Mucosa of descending colon (tissue), 3 donors: ENCODE measurements at regions not wholly inside any gene's neighbourhood (a gene's known extent, or its start where the extent isn't known, plus 50 kb on each side); places are given as distances from the start of the nearest gene placed in this dataset.

Source experiments
- ATAC-seq: fragments of 200-7000 bp; cut with Tn5 transposase; one replicate; pipeline ENCODE4 v1.9.1; 2020; ENCODE audit warnings: mild to moderate bottlenecking, moderate library complexity
- DNase-seq, 3 donors: peaks; one replicate each; pipeline ENCODE4 v3.0.0-alpha.2; 2020
- H3K36me3 ChIP-seq: fragments of 200-600 bp; one replicate; pipeline ENCODE4 v1.8.0; 2021; ENCODE audit warnings: low read depth, mild to moderate bottlenecking
- H3K4me1 ChIP-seq: fragments of 200-600 bp; one replicate; pipeline ENCODE4 v1.8.0; 2021; ENCODE audit warnings: low read depth, mild to moderate bottlenecking
- H3K4me3 ChIP-seq: fragments of 200-600 bp; one replicate; pipeline ENCODE4 v1.8.0; 2021; ENCODE audit warnings: mild to moderate bottlenecking
- H3K9me3 ChIP-seq: fragments of 200-600 bp; one replicate; pipeline ENCODE4 v1.8.0; 2021; ENCODE audit warnings: mild to moderate bottlenecking
- intact Hi-C, 2 donors: fragments of 100-400 bp; cut with DNase I in 1 of 2; cut with micrococcal nuclease in 1 of 2; formaldehyde crosslinking; loops; one replicate each; pipeline versions ENCODE4 v1.11.0 to v1.11.1; 2022; cut with DNase I, micrococcal nuclease
- TF ChIP-seq, protein P1 (sequence below): fragments of 200-600 bp; IDR thresholded peaks from one replicate; pipeline ENCODE4 v1.8.0; 2022; ENCODE audit warnings: antibody characterized with exemption, mild to moderate bottlenecking
- donor health status: DM: no; HTN: no; CAD: no; lungs with moderate emphysema.
- donor health status: DM: no; HTN: no; CAD: no.
- donor health status: DM: no; HTN: yes; CAD: no.

DNA sequence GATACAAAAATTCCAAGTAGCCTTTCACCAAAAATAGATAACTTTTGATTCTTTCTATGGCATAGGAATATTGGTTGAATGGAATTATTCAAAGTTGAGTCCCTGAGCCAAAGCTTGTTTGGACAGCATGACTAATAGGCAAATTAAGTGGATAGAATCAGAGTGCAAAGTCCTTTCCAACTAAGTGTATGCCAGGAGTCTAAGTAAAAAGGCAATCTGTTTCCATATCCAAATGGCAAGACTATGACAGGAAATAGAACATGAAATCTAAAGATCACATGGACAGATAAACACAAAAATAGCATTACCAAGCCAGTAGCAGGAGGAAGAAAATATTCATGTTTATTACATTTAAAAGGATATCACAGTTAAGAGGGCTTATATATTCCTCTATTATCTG is 804.6 kb downstream of the SLITRK6 start:
- H3K9me3 ChIP-seq: no peaks in the 10 kb centered on the region
- no peak overlapping the region for H3K4me3 ChIP-seq
- no peaks in the 10 kb centered on the region for H3K4me1 ChIP-seq
- ATAC-seq (no peak), DNase-seq (no peak)
- TF ChIP-seq, protein P1, sequence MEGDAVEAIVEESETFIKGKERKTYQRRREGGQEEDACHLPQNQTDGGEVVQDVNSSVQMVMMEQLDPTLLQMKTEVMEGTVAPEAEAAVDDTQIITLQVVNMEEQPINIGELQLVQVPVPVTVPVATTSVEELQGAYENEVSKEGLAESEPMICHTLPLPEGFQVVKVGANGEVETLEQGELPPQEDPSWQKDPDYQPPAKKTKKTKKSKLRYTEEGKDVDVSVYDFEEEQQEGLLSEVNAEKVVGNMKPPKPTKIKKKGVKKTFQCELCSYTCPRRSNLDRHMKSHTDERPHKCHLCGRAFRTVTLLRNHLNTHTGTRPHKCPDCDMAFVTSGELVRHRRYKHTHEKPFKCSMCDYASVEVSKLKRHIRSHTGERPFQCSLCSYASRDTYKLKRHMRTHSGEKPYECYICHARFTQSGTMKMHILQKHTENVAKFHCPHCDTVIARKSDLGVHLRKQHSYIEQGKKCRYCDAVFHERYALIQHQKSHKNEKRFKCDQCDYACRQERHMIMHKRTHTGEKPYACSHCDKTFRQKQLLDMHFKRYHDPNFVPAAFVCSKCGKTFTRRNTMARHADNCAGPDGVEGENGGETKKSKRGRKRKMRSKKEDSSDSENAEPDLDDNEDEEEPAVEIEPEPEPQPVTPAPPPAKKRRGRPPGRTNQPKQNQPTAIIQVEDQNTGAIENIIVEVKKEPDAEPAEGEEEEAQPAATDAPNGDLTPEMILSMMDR: no peak
- intact Hi-C loops: no loop called here
- H3K36me3 ChIP-seq: no peaks in the 10 kb centered on the region

DNA sequence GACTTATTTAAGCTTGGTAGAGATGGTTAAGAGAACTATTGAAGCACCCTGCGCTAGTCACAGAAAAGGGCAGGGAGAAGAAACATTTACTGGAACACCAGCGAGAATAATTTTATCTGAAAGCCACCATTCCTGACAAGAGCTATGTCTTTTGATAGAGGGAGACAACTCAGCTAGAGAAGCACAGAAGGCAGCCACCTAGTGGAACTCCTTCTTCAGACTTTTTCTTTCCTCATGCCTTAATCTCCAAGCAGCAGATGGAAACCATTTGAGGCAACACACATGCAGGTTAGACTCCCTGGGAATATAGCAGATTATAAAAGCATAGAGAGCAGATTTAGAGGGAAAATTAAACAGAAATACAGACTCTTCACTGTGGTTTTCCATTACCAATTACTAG is 813.4 kb downstream of the SLITRK6 start:
- Histone ChIP-seq H3K4me1 (no peaks in the 10 kb centered on the region), H3K36me3 (no peaks in the 10 kb centered on the region), H3K4me3 (no peak overlapping the region), H3K9me3 (no peaks in the 10 kb centered on the region)
- ATAC-seq (no peak), DNase-seq (no peak)
- intact Hi-C loops: no loop called here
- TF ChIP-seq, protein P1: no peak

DNA sequence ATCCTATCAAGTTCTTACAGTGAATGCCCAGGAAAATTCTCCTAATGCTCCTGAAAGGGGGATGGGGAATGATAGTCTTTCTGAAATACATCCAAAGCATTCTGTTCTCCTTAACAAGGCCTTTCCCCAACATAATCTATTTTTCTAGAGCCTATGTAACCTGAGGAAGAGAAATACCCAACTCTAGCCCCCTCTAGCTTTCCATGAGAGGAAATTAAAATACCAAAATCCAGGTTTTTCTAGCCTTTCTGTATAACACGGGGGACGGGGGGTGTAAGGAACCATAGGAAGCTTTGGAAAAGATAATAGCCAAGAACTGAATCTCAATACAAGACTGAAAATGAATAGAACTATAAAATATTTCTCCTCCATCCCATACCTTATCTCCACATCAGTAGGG is 815.9 kb downstream of the SLITRK6 start:
- H3K36me3 ChIP-seq: no peaks in the 10 kb centered on the region
- H3K4me1 ChIP-seq: no peaks in the 10 kb centered on the region
- TF ChIP-seq, protein P1: no peak
- H3K4me3 ChIP-seq: no peak overlapping the region
- intact Hi-C loops: no loop called here
- H3K9me3 ChIP-seq: no peaks in the 10 kb centered on the region
- DNase-seq: no peak
- ATAC-seq: no peak

DNA sequence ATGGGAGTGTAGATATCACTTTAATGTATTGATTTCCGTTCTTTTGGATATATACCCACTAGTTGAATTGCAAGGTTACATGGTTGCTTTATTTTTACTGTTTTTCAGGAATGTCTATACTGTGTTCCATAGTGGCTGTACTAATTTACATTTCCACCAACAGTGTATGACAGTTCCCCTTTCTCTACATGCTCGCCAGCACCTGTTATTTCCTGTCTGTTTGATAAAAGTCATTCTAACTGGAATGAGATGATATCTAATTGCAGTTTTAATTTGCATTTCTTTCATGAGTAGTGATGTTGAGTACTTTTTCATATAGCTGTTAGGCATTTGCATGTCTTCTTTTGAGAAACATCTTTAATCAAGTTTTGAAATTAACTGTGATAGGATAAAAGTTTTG is 818.6 kb downstream of the SLITRK6 start:
- TF ChIP-seq, protein P1: no peak
- Histone ChIP-seq H3K4me3 (no peak overlapping the region), H3K4me1 (no peaks in the 10 kb centered on the region), H3K9me3 (no peaks in the 10 kb centered on the region), H3K36me3 (no peaks in the 10 kb centered on the region)
- no peak for DNase-seq
- intact Hi-C loops: no loop called here
- no peak for ATAC-seq

DNA sequence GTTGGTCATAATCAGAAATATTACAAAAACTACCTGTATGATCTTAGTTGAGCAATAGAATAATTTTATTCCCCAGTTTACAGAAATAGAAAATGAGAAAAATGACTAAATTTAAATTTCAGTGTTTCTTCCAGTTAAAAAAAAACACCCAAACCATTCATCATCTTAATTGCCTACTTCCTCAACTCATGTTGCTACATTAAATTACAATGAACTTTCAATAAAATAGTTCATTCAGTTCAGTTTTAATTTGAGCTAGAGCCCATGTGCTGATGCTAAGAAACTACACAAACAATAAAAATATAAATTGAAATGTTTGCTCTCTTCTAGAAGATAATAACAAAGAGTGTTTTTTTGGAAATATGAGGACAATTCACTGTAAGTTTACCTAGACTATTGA is 820.4 kb downstream of the SLITRK6 start:
- Histone ChIP-seq H3K4me1 (no peaks in the 10 kb centered on the region), H3K4me3 (no peak overlapping the region), H3K9me3 (no peaks in the 10 kb centered on the region), H3K36me3 (no peaks in the 10 kb centered on the region)
- intact Hi-C loops: no loop called here
- TF ChIP-seq, protein P1: no peak
- no peak for DNase-seq
- no peak for ATAC-seq

DNA sequence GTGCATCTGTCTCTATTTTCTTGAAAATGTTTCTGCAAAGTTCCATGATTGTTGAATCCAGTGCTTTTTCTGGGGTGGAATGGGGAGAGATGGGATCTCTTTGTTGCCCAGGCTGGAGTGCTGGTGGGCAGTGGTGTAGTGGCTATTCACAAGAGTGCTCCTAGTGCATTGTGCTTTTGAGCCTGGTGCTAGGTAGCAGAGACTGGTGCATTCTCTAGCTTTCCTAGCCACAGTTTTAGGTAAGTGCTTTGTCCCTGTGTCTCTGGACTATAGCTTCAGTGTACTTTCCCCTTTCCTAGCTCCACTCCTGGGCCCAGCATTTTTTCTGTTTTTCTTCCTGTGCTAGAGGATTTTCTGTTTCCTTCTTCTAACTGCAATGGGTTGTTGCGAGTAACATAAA is 825.6 kb downstream of the SLITRK6 start:
- intact Hi-C loops: no loop called here
- no peaks in the 10 kb centered on the region for H3K36me3 ChIP-seq
- H3K4me1 ChIP-seq: no peaks in the 10 kb centered on the region
- DNase-seq: no peak
- H3K4me3 ChIP-seq: no peak overlapping the region
- TF ChIP-seq, protein P1: no peak
- no peak for ATAC-seq
- H3K9me3 ChIP-seq: no peaks in the 10 kb centered on the region
